BLaER1 treated with 17β-estradiol and CSF1 and Interleukin-3, amounts not matched to agents 10 nM and 100 nM (cell line): ENCODE measurements at regions not wholly inside any gene's neighbourhood (a gene's known extent, or its start where the extent isn't known, plus 50 kb on each side); places are given as distances from the start of the nearest gene placed in this dataset.
"Not testable (repeated sequence)": the region's sequence is repeated elsewhere in the genome, so short reads cannot be mapped to it uniquely, and the experiment has no call there.

Source experiments
- H3K27ac ChIP-seq, 11 experiments: shearing (Covaris generic); formaldehyde crosslinking; 2 replicates each; pipeline ENCODE4 v1.8.1; 2022
- H3K27me3 ChIP-seq, 11 experiments: shearing (Covaris generic); formaldehyde crosslinking; 2 replicates each; pipeline ENCODE4 v1.8.1; 2022
- H3K36me3 ChIP-seq, 11 experiments: shearing (Covaris generic); formaldehyde crosslinking; 2 replicates each; pipeline ENCODE4 v1.8.1; 2022
- H3K4me1 ChIP-seq, 10 experiments: shearing (Covaris generic); formaldehyde crosslinking; 2 replicates each; pipeline ENCODE4 v1.8.1; 2022
- H3K4me2 ChIP-seq, 11 experiments: shearing (Covaris generic); formaldehyde crosslinking; 2 replicates each; pipeline ENCODE4 v1.8.1; 2022
- H3K4me3 ChIP-seq, 10 experiments: shearing (Covaris generic); formaldehyde crosslinking; 2 replicates each; pipeline ENCODE4 v1.8.1; 2022
- H3K9ac ChIP-seq, 11 experiments: shearing (Covaris generic); formaldehyde crosslinking; 2 replicates each; pipeline ENCODE4 v1.8.1; 2022
- H3K9me3 ChIP-seq, 11 experiments: shearing (Covaris generic); formaldehyde crosslinking; replicated peaks in 1 of 11; 2 replicates each; pipeline ENCODE4 v1.8.1; 2022
- H4K20me1 ChIP-seq, 11 experiments: shearing (Covaris generic); formaldehyde crosslinking; 2 replicates each; pipeline ENCODE4 v1.8.1; 2022
- Cebpa-rat ChIP-seq, 11 experiments: shearing (Covaris generic); IDR thresholded peaks; 2 replicates each; pipeline ENCODE4 v1.8.1; 2022

DNA sequence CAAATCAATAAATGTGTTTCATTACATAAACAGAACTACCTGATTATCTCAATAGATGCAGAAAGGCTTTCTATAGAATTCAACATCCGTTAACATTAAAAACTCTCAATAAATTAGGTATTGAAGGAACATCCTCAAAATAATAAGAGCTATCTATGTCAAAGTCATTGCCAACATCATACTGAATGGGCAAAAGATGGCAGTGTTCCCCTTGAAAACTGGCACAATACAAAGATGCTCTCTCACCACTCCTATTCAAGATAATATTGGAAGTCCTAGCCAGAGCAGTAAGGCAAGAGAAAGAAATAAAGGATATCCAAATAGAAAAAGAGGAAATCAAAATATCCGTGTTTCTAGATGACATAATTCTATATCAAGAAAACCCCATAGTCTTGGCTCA lies 466.4 kb downstream of the MAGEE1 start:
- Histone ChIP-seq H3K4me3 (no peak overlapping the region), H3K9ac (no peak overlapping the region), H4K20me1 (no peaks in the 10 kb centered on the region), H3K9me3 (peaks cover 6 to 31% (median 13%) of the 10 kb centered on the region in 11 experiments; a peak in 15 of 22 replicates), H3K4me1 (no peaks in the 10 kb centered on the region), H3K36me3 (no peaks in the 10 kb centered on the region), H3K27ac (no peak overlapping the region), H3K27me3 (peaks cover 0 to 15% (median 0%) of the 10 kb centered on the region in 11 experiments; a peak in 8 of 22 replicates), H3K4me2 (no peak overlapping the region)
- TF ChIP-seq Cebpa-rat (IDR thresholded peaks at IDR 0.05): no peak

GRCh38 chrX:76915836-76916235 lies 488.3 kb downstream of the MAGEE1 start:
- H3K9me3 ChIP-seq: peaks cover 12 to 28% (median 19%) of the 10 kb centered on the region in 11 experiments; a peak in 20 of 22 replicates
- H4K20me1 ChIP-seq: no peaks in the 10 kb centered on the region
- H3K4me2 ChIP-seq: no peak overlapping the region
- TF ChIP-seq Cebpa-rat (IDR thresholded peaks at IDR 0.05): no peak
- H3K4me3 ChIP-seq: no peak overlapping the region
- no peaks in the 10 kb centered on the region for H3K4me1 ChIP-seq
- no peak overlapping the region for H3K9ac ChIP-seq
- peaks cover 0 to 45% (median 13%) of the 10 kb centered on the region in 11 experiments; a peak in 13 of 22 replicates for H3K27me3 ChIP-seq
- H3K36me3 ChIP-seq: no peaks in the 10 kb centered on the region
- no peak overlapping the region for H3K27ac ChIP-seq

- Histone ChIP-seq H3K9me3 (peaks cover 5 to 12% (median 10%) of the 10 kb centered on the region in 11 experiments; a peak in 18 of 22 replicates), H3K36me3 (no peaks in the 10 kb centered on the region), H3K27ac (no peak overlapping the region), H4K20me1 (no peaks in the 10 kb centered on the region), H3K27me3 (peaks cover 0 to 66% (median 27%) of the 10 kb centered on the region in 11 experiments; a peak in 15 of 22 replicates), H3K4me1 (no peaks in the 10 kb centered on the region), H3K9ac (no peak overlapping the region), H3K4me2 (no peak overlapping the region), H3K4me3 (no peak overlapping the region)
- TF ChIP-seq Cebpa-rat (IDR thresholded peaks at IDR 0.05): no peak
These were observed 490.5 kb downstream of the MAGEE1 start for GRCh38 chrX:76918033-76918432.

- Histone ChIP-seq H3K9me3 (peaks cover 0 to 4% (median 0%) of the 10 kb centered on the region in 11 experiments; a peak in 1 of 22 replicates), H3K27me3 (peaks cover 0 to 59% (median 27%) of the 10 kb centered on the region in 11 experiments; a peak in 16 of 22 replicates), H3K36me3 (no peaks in the 10 kb centered on the region), H3K4me3 (no peak overlapping the region), H3K9ac (no peak overlapping the region), H3K4me2 (no peak overlapping the region), H3K27ac (no peak overlapping the region), H3K4me1 (no peaks in the 10 kb centered on the region), H4K20me1 (no peaks in the 10 kb centered on the region)
- TF ChIP-seq Cebpa-rat (IDR thresholded peaks at IDR 0.05): no peak
These were observed 492.3 kb downstream of the MAGEE1 start for GRCh38 chrX:76919761-76920160.

DNA sequence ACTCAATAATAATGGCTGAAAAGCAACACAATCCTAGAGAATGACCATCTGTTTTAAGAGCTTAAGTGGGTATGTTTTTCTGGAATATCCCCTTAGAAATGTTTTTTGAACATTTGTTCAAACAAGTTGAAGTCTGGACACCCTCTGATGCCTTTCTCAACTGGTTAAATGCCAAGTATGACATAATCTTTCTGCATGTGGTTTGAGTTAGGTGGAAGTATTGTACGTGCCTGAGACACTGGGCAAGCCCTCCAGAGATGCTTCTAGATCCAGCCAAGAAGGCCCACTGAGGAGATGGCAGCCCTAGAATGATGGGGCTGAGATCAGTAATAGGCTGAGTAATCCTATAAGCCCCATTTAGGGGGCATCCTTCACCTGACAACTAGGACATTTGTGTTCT lies 493.1 kb downstream of the MAGEE1 start:
- H3K4me3 ChIP-seq: no peak overlapping the region
- no peak overlapping the region for H3K9ac ChIP-seq
- H3K4me1 ChIP-seq: no peaks in the 10 kb centered on the region
- H3K27me3 ChIP-seq: peaks cover 0 to 55% (median 27%) of the 10 kb centered on the region in 11 experiments; a peak in 16 of 22 replicates
- no peak overlapping the region for H3K4me2 ChIP-seq
- H3K27ac ChIP-seq: no peak overlapping the region
- no peaks in the 10 kb centered on the region for H3K36me3 ChIP-seq
- H3K9me3 ChIP-seq: peaks cover 0 to 4% (median 0%) of the 10 kb centered on the region in 11 experiments; a peak in 1 of 22 replicates
- no peaks in the 10 kb centered on the region for H4K20me1 ChIP-seq
- no peak for TF ChIP-seq Cebpa-rat (IDR thresholded peaks at IDR 0.05)

DNA sequence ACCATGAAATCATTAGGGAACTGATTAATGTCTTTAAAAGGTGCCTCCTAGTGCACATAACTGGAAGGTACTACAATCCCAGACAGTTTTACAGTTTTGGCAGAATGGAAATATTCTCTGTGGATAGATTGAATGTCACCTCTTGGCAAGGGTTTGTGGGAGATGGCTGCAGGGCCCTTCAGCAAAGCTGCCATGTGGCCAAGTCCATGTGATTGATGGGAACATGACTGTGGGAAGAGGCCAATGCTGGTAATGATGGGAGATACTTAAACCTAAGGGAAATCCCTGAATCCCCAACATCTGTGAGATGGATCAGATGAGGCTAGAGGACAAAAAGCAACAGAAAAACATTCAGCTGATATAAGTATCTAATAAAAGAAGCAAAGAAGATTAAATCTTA lies 493.7 kb downstream of the MAGEE1 start:
- no peak overlapping the region for H3K27ac ChIP-seq
- no peaks in the 10 kb centered on the region for H3K36me3 ChIP-seq
- no peak overlapping the region for H3K4me2 ChIP-seq
- no peak for TF ChIP-seq Cebpa-rat (IDR thresholded peaks at IDR 0.05)
- no peak overlapping the region for H3K4me3 ChIP-seq
- H3K9me3 ChIP-seq: peaks cover 0 to 4% (median 0%) of the 10 kb centered on the region in 11 experiments; a peak in 1 of 22 replicates
- H3K27me3 ChIP-seq: peaks cover 0 to 49% (median 27%) of the 10 kb centered on the region in 11 experiments; a peak in 16 of 22 replicates
- H3K4me1 ChIP-seq: no peaks in the 10 kb centered on the region
- H4K20me1 ChIP-seq: no peaks in the 10 kb centered on the region
- H3K9ac ChIP-seq: no peak overlapping the region

- peaks cover 0 to 46% (median 27%) of the 10 kb centered on the region in 11 experiments; a peak in 16 of 22 replicates for H3K27me3 ChIP-seq
- no peak overlapping the region for H3K9ac ChIP-seq
- no peak overlapping the region for H3K4me2 ChIP-seq
- H3K36me3 ChIP-seq: no peaks in the 10 kb centered on the region
- H3K9me3 ChIP-seq: peaks cover 0 to 4% (median 0%) of the 10 kb centered on the region in 11 experiments; a peak in 1 of 22 replicates
- peak in 5 of 11 experiments; percentile 20 to 75 (median 52); a peak in 8 of 22 replicates for TF ChIP-seq Cebpa-rat (IDR thresholded peaks at IDR 0.05)
- H3K27ac ChIP-seq: no peak overlapping the region
- H3K4me3 ChIP-seq: no peak overlapping the region
- no peaks in the 10 kb centered on the region for H3K4me1 ChIP-seq
- no peaks in the 10 kb centered on the region for H4K20me1 ChIP-seq
These were observed 494.6 kb downstream of the MAGEE1 start for GRCh38 chrX:76922100-76922499.

GRCh38 chrX:76924616-76925015 lies 497.1 kb downstream of the MAGEE1 start:
- not testable (repeated sequence) for H3K4me3 ChIP-seq, H3K4me2 ChIP-seq, H3K27ac ChIP-seq, H4K20me1 ChIP-seq, H3K9me3 ChIP-seq, H3K9ac ChIP-seq, H3K4me1 ChIP-seq, H3K36me3 ChIP-seq
- peaks cover 0 to 35% (median 24%) of the 10 kb centered on the region in 11 experiments; a peak in 17 of 22 replicates for H3K27me3 ChIP-seq

DNA sequence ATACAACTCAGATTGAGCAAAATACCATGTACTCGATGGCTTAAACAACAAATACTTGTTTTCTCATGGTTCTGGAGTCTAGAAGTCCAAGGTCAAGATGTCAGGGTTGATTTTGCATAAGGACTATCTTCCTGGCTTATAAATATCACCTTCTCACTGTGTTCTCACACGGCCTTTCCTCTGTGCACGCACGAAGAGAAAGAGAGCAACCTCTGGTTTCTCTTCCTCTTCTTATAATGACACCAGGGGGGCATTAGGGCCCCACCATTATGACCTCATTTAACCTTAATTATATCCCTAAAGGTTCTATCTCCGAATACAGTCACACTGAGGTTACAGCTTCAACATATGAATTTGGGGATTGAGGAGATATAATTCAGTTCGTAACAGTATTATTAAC lies 504.0 kb downstream of the MAGEE1 start:
- Histone ChIP-seq H3K27ac (no peak overlapping the region), H3K4me3 (no peak overlapping the region), H3K27me3 (peaks cover 0 to 39% (median 24%) of the 10 kb centered on the region in 11 experiments; a peak in 16 of 22 replicates), H3K9me3 (peaks cover 0 to 5% (median 0%) of the 10 kb centered on the region in 11 experiments; a peak in 2 of 22 replicates), H4K20me1 (no peaks in the 10 kb centered on the region), H3K9ac (no peak overlapping the region), H3K4me1 (no peaks in the 10 kb centered on the region), H3K36me3 (no peaks in the 10 kb centered on the region), H3K4me2 (no peak overlapping the region)
- TF ChIP-seq Cebpa-rat (IDR thresholded peaks at IDR 0.05): no peak

GRCh38 chrX:76957485-76957884 lies 489.7 kb upstream of the FGF16 start:
- peaks cover 0 to 31% (median 13%) of the 10 kb centered on the region in 11 experiments; a peak in 11 of 22 replicates for H3K9me3 ChIP-seq
- H3K27ac ChIP-seq: no peak overlapping the region
- no peak overlapping the region for H3K4me3 ChIP-seq
- no peaks in the 10 kb centered on the region for H3K36me3 ChIP-seq
- TF ChIP-seq Cebpa-rat (IDR thresholded peaks at IDR 0.05): no peak
- H3K4me1 ChIP-seq: peaks cover 0 to 6% (median 0%) of the 10 kb centered on the region in 10 experiments; a peak in 1 of 20 replicates
- no peaks in the 10 kb centered on the region for H4K20me1 ChIP-seq
- H3K4me2 ChIP-seq: no peak overlapping the region
- peaks cover 3 to 35% (median 25%) of the 10 kb centered on the region in 11 experiments; a peak in 18 of 22 replicates for H3K27me3 ChIP-seq
- H3K9ac ChIP-seq: no peak overlapping the region
